OCI-LY7 (cell line): ENCODE measurements at regions not wholly inside any gene's neighbourhood (a gene's known extent, or its start where the extent isn't known, plus 50 kb on each side); places are given as distances from the start of the nearest gene placed in this dataset.
"Not testable (repeated sequence)": the region's sequence is repeated elsewhere in the genome, so short reads cannot be mapped to it uniquely, and the experiment has no call there.

Experiments used
- BruUV-seq: library from RNA; stranded (reverse); fragments of 400-500 nt; replicated peaks from 2 replicates; lab custom pipeline; 2021; lab: Mats Ljungman, UMichigan
- CTCF ChIA-PET: fragments of 300-600 bp; sonication (Branson Sonifier 250); formaldehyde crosslinking; loops from one replicate; lab custom pipeline; 2022; ENCODE audit warnings: antibody characterized with exemption; ENCODE audit not compliant: unreplicated experiment; lab: Charles Lee
- POLR2A ChIA-PET: fragments of 300-600 bp; sonication (Branson Sonifier 250); formaldehyde crosslinking; loops from one replicate; lab custom pipeline; 2022; ENCODE audit warnings: antibody characterized with exemption; lab: Charles Lee
- DNase-seq: peaks from one replicate; pipeline ENCODE4 v3.0.0-alpha.2; 2015; ENCODE audit warnings: low spot score
- H2AFZ ChIP-seq: fragments of 200-600 bp; sonication (generic), shearing (Covaris generic); 2 replicates; pipeline ENCODE4 v1.6.1; 2014; ENCODE audit warnings: mild to moderate bottlenecking, antibody characterized with exemption, low read length, moderate library complexity
- H3K27ac ChIP-seq: fragments of 200-600 bp; sonication (generic); 2 replicates; pipeline ENCODE4 v1.5.1; 2014; ENCODE audit warnings: mixed run types, low read depth, mild to moderate bottlenecking, moderate library complexity, low read length, inconsistent platforms; ENCODE audit not compliant: poor library complexity, severe bottlenecking
- H3K36me3 ChIP-seq: fragments of 200-600 bp; sonication (generic); 2 replicates; pipeline ENCODE4 v1.6.1; 2014; ENCODE audit warnings: mild to moderate bottlenecking, antibody characterized with exemption, low read length, moderate library complexity, mixed read lengths; ENCODE audit not compliant: insufficient read depth
- H3K4me1 ChIP-seq: fragments of 200-600 bp; sonication (generic); 2 replicates; pipeline ENCODE4 v1.5.1; 2014; ENCODE audit warnings: mild to moderate bottlenecking, low read length; ENCODE audit not compliant: insufficient read depth, poor library complexity, severe bottlenecking
- H3K4me2 ChIP-seq: fragments of 200-600 bp; sonication (generic); 2 replicates; pipeline ENCODE4 v1.6.1; 2014; ENCODE audit warnings: mild to moderate bottlenecking, low read length
- H3K4me3 ChIP-seq: fragments of 200-600 bp; sonication (generic); 2 replicates; pipeline ENCODE4 v1.5.1; 2014; ENCODE audit warnings: mild to moderate bottlenecking, low read depth, low read length; ENCODE audit not compliant: poor library complexity, severe bottlenecking
- H3K79me2 ChIP-seq: fragments of 200-600 bp; sonication (generic); 2 replicates; pipeline ENCODE4 v1.6.1; 2016; ENCODE audit warnings: low read depth, mild to moderate bottlenecking, low read length, moderate library complexity, mixed read lengths; ENCODE audit not compliant: insufficient read depth
- H3K9me2 ChIP-seq: fragments of 200-600 bp; sonication (generic); 2 replicates; pipeline ENCODE4 v1.6.1; 2016; ENCODE audit warnings: mild to moderate bottlenecking, low read length, mixed read lengths; ENCODE audit not compliant: insufficient read depth
- H3K9me3 ChIP-seq: fragments of 200-600 bp; sonication (generic); 2 replicates; pipeline ENCODE4 v1.6.1; 2014; ENCODE audit warnings: mild to moderate bottlenecking, mixed run types, low read length, mixed read lengths
- H4K20me1 ChIP-seq: fragments of 200-600 bp; sonication (generic); 2 replicates; pipeline ENCODE4 v1.6.1; 2014; ENCODE audit warnings: mild to moderate bottlenecking, antibody characterized with exemption, low read length, moderate library complexity, mixed read lengths; ENCODE audit not compliant: insufficient read depth
- CTCF ChIP-seq: fragments of 200-600 bp; sonication (generic); conservative IDR thresholded peaks from 2 replicates; pipeline ENCODE4 v1.5.1; 2014; ENCODE audit warnings: mild to moderate bottlenecking, antibody characterized with exemption, low read length, moderate library complexity, mixed read lengths
- EZH2phosphoT487 ChIP-seq: fragments of 200-600 bp; sonication (generic); IDR thresholded peaks from 2 replicates; pipeline ENCODE4 v1.6.1; 2018; ENCODE audit warnings: low read depth, borderline replicate concordance, mild to moderate bottlenecking, mixed run types, antibody characterized with exemption, low read length, moderate library complexity, mixed read lengths
- intact Hi-C: fragments of 100-400 bp; cut with micrococcal nuclease; formaldehyde crosslinking; loops from one replicate; pipeline ENCODE4 v1.10.0; 2022; ENCODE audit not compliant: unreplicated experiment

- CTCF ChIA-PET, result no interaction called here
- TF ChIP-seq EZH2phosphoT487 (no peak), CTCF (no peak)
- Histone ChIP-seq H4K20me1 (no peaks in the 10 kb centered on the region), H3K4me2 (no peak overlapping the region), H2AFZ (no peak overlapping the region), H3K79me2 (no peaks in the 10 kb centered on the region), H3K36me3 (no peaks in the 10 kb centered on the region), H3K9me2 (no peaks in the 10 kb centered on the region), H3K4me1 (no peaks in the 10 kb centered on the region), H3K9me3 (no peaks in the 10 kb centered on the region), H3K4me3 (no peak overlapping the region), H3K27ac (no peak overlapping the region)
- POLR2A ChIA-PET, result no interaction called here
- no peak for DNase-seq
- no TSS peak for BruUV-seq
- intact Hi-C loops, result no loop called here
Observed at GRCh38 chr12:116450406-116450910, 108.7 kb upstream of the MAP1LC3B2 start.

GRCh38 chr12:116452975-116453374 is 106.2 kb upstream of the MAP1LC3B2 start:
- H3K27ac ChIP-seq, BruUV-seq, CTCF ChIA-PET, POLR2A ChIA-PET, H3K4me3 ChIP-seq, H2AFZ ChIP-seq, H3K9me2 ChIP-seq, DNase-seq, H3K79me2 ChIP-seq, intact Hi-C loops, H3K4me2 ChIP-seq, H4K20me1 ChIP-seq, H3K36me3 ChIP-seq, H3K4me1 ChIP-seq, H3K9me3 ChIP-seq: not testable (repeated sequence)

- Histone ChIP-seq H3K27ac (no peak overlapping the region), H4K20me1 (no peaks in the 10 kb centered on the region), H3K4me2 (no peak overlapping the region), H3K4me1 (no peaks in the 10 kb centered on the region), H3K36me3 (no peaks in the 10 kb centered on the region), H3K9me2 (no peaks in the 10 kb centered on the region), H2AFZ (no peak overlapping the region), H3K4me3 (no peak overlapping the region), H3K9me3 (no peaks in the 10 kb centered on the region), H3K79me2 (no peaks in the 10 kb centered on the region)
- POLR2A ChIA-PET, result interaction anchor here (0.6 to 0.7 kb wide), 2 partner anchors 124 to 150 kb away, joined by 3 to 7 read pairs; no protein-coding TSS in a partner anchor
- no TSS peak for BruUV-seq
- TF ChIP-seq CTCF (no peak), EZH2phosphoT487 (no peak)
- CTCF ChIA-PET, result no interaction called here
- no peak for DNase-seq
- intact Hi-C loops, result no loop called here
Observed at GRCh38 chr12:116453631-116454030, 105.5 kb upstream of the MAP1LC3B2 start.
